Adrenal gland (tissue), 5 donors: ENCODE measurements at regions not wholly inside any gene's neighbourhood (a gene's known extent, or its start where the extent isn't known, plus 50 kb on each side); places are given as distances from the start of the nearest gene placed in this dataset.

Source experiments
- CTCF ChIP-seq, 6 experiments: fragments of 450-650 bp in 4 of 6; fragments of 200-600 bp in 2 of 6; sonication (generic) in 1 of 6; IDR thresholded peaks; 1 replicate in 5 of 6; 2 replicates in 1 of 6; pipeline versions ENCODE4 v1.5.1 to v1.8.0; 2016 to 2021; ENCODE audit warnings: antibody characterized with exemption in 6 of 6, mild to moderate bottlenecking in 2 of 6, moderate library complexity in 1 of 6
- POLR2A ChIP-seq, 2 donors: fragments of 450-650 bp; IDR thresholded peaks; one replicate each; pipeline ENCODE4 v1.6.1; 2017; ENCODE audit warnings: antibody characterized with exemption in 2 of 2, mild to moderate bottlenecking in 2 of 2, moderate library complexity in 1 of 2
- donor health status: DM: no; HTN: no; CAD: no.

GRCh38 chr10:2910656-2911055 lies 156.7 kb upstream of the PFKP start:
- no peak for TF ChIP-seq CTCF (IDR thresholded peaks at IDR 0.05)
- TF ChIP-seq POLR2A (IDR thresholded peaks at IDR 0.05) = no peak
